ENCODE measurements at regions not wholly inside any gene's neighbourhood (a gene's known extent, or its start where the extent isn't known, plus 50 kb on each side); places are given as distances from the start of the nearest gene placed in this dataset.

DNA sequence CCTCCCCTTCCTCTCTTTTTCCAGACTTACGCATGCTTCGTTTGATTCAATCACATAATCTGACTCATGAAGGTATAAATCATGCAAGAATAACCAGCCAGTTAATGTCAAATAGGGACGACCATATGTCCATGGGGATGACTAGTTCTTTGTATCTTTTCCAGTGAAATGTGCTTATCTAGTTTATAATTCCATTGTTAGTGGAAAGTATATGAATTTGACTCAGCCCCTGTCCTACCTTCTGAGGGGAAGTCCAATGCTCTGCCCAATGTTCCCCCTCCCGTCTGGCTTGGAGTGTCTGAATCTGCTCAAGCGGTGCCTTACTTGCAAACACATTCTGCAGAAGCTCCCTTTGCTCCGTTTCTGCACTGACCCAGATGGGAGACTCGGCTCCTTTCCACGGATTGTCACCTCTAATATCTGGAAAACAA is 55.0 kb upstream of the EPHB3 start:
- DNase-seq, result no peak
- Mint-ChIP-seq H3K27me3 (ENCODE audit: low read depth) (peaks cover 47% of the 10 kb centered on the region), H3K4me3 (no peak overlapping the region), H3K36me3 (ENCODE audit: insufficient read depth in 1 of 3, low read depth in 3 of 3) (peaks cover 4 to 18% (median 7%) of the 10 kb centered on the region in 3 experiments), H3K27ac (no peak overlapping the region), H3K9me3 (peaks cover 15 to 19% of the 10 kb centered on the region in 2 experiments), H3K4me1 (peaks cover 15 to 17% of the 10 kb centered on the region in 2 experiments)
- TF ChIP-seq, protein P1, sequence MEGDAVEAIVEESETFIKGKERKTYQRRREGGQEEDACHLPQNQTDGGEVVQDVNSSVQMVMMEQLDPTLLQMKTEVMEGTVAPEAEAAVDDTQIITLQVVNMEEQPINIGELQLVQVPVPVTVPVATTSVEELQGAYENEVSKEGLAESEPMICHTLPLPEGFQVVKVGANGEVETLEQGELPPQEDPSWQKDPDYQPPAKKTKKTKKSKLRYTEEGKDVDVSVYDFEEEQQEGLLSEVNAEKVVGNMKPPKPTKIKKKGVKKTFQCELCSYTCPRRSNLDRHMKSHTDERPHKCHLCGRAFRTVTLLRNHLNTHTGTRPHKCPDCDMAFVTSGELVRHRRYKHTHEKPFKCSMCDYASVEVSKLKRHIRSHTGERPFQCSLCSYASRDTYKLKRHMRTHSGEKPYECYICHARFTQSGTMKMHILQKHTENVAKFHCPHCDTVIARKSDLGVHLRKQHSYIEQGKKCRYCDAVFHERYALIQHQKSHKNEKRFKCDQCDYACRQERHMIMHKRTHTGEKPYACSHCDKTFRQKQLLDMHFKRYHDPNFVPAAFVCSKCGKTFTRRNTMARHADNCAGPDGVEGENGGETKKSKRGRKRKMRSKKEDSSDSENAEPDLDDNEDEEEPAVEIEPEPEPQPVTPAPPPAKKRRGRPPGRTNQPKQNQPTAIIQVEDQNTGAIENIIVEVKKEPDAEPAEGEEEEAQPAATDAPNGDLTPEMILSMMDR (conservative IDR thresholded peaks at IDR 0.05), result no peak
- Histone ChIP-seq H3T11ph (ENCODE audit: low read length) (no peak overlapping the region), H4K20me1 (ENCODE audit: control insufficient read depth, insufficient read depth, insufficient read length) (no peaks in the 10 kb centered on the region), H3K23ac (ENCODE audit: insufficient read length, low read depth, low read length) (no peak overlapping the region), H2AK5ac (ENCODE audit: insufficient read length, low read length) (no peak overlapping the region), H2BK120ac (ENCODE audit: low read depth, low read length, poor library complexity, severe bottlenecking) (no peak overlapping the region), H3K79me2 (ENCODE audit: insufficient read depth, low read length) (no peaks in the 10 kb centered on the region), H3K14ac (ENCODE audit: insufficient read depth, low read length) (no peak overlapping the region), H3K18ac (ENCODE audit: insufficient read length, low read depth, low read length) (no peak overlapping the region), H3K9me3 (ENCODE audit: control insufficient read depth, low read depth, low read length) (no peaks in the 10 kb centered on the region), H4K91ac (ENCODE audit: insufficient read length, low read depth, low read length) (no peak overlapping the region), H2BK5ac (ENCODE audit: insufficient read length, low read length) (no peak overlapping the region), H3K27ac (ENCODE audit: insufficient read length, low read depth, low read length) (no peak overlapping the region), H4K5ac (ENCODE audit: insufficient read length, low read depth, low read length) (no peak overlapping the region), H2BK12ac (ENCODE audit: insufficient read length, low read depth, low read length) (no peak overlapping the region), H3K79me1 (ENCODE audit: insufficient read depth, low read depth, low read length, poor library complexity, severe bottlenecking) (no peaks in the 10 kb centered on the region), H3K27me3 (ENCODE audit: insufficient read depth, low read length) (no peaks in the 10 kb centered on the region), H2BK20ac (ENCODE audit: low read depth, low read length, poor library complexity, severe bottlenecking) (no peak overlapping the region), H3K23me2 (ENCODE audit: insufficient read length, low read depth, low read length, poor library complexity, severe bottlenecking) (no peaks in the 10 kb centered on the region), H2BK15ac (ENCODE audit: low read depth, low read length) (no peak overlapping the region), H4K8ac (replicated peaks; ENCODE audit: insufficient read length, low read depth, low read length) (no peak overlapping the region), H3K9ac (ENCODE audit: extremely low read depth, insufficient read length, low read length) (no peak overlapping the region), H3K56ac (ENCODE audit: insufficient read length, low read depth, low read length) (no peak overlapping the region), H3K4me2 (ENCODE audit: insufficient read depth, insufficient read length, low read length) (no peak overlapping the region), H3K4me1 (ENCODE audit: insufficient read depth, low read length) (peaks cover 5% of the 10 kb centered on the region; the same call in 1 of the 2 replicates), H2AFZ (ENCODE audit: low read length) (no peak overlapping the region), H3K4ac (ENCODE audit: low read depth, low read length) (no peak overlapping the region)
- no CpG with 5 or more reads among the region's 8 CpGs for WGBS (ENCODE audit: extremely low coverage, insufficient read length, low lambda C conversion rate)
